WERI-Rb-1 (cell line): ENCODE measurements at regions not wholly inside any gene's neighbourhood (a gene's known extent, or its start where the extent isn't known, plus 50 kb on each side); places are given as distances from the start of the nearest gene placed in this dataset.

Source experiments
- DNase-seq: peaks from one replicate; pipeline ENCODE4 v3.0.0-alpha.2; 2020
- H3K27ac ChIP-seq: fragments of 250-450 bp; sonication (Bioruptor Pico); 2 replicates; pipeline ENCODE4 v1.5.1; 2020; ENCODE audit warnings: mild to moderate bottlenecking, moderate library complexity
- H3K27me3 ChIP-seq: fragments of 250-450 bp; sonication (Bioruptor Pico); 2 replicates; pipeline ENCODE4 v1.5.1; 2021; ENCODE audit warnings: mild to moderate bottlenecking, low read depth, moderate library complexity; ENCODE audit not compliant: insufficient read depth, severe bottlenecking
- H3K36me3 ChIP-seq: fragments of 250-450 bp; sonication (Bioruptor Pico); 2 replicates; pipeline ENCODE4 v1.5.1; 2020; ENCODE audit warnings: mild to moderate bottlenecking, moderate library complexity
- H3K4me3 ChIP-seq: 2 replicates; pipeline ENCODE4 v1.5.1; 2011; ENCODE audit warnings: low read depth, mild to moderate bottlenecking, control low read depth, low read length
- H3K9me3 ChIP-seq: fragments of 250-450 bp; sonication (Bioruptor Pico); 2 replicates; pipeline ENCODE4 v1.5.1; 2021; ENCODE audit warnings: mild to moderate bottlenecking, moderate library complexity; ENCODE audit not compliant: severe bottlenecking
- CTCF ChIP-seq: IDR thresholded peaks from 2 replicates; pipeline ENCODE4 v1.5.1; 2011; ENCODE audit warnings: low read depth, mild to moderate bottlenecking, control low read depth, inconsistent platforms, low read length

DNA sequence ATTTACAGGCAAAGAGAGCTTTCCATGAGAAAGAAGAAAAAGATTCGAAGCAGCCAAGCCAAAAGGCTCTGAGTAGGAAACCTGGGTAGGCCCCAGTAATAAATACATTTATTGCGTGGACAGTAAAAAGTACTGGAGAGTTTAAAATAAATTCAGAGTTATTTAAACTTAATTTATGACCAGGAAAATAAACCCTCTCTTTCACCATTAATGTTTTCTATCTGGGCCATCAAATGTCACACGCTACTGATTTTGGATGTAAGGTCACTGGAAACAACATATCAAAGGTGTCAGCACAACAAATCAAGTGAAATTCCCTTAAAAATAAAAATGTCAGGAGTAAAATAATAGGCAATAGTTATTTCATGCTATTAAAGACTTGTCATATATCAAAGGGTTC, 264.0 kb downstream of the SKAP2 start:
- no peak for DNase-seq
- TF ChIP-seq CTCF = no peak
- no peak overlapping the region for H3K4me3 ChIP-seq

GRCh38 chr7:26603631-26604030, 260.8 kb downstream of the SKAP2 start:
- no peaks in the 10 kb centered on the region for H3K36me3 ChIP-seq
- no peak for TF ChIP-seq CTCF
- DNase-seq = no peak
- H3K4me3 ChIP-seq = no peak overlapping the region
- H3K27ac ChIP-seq = no peak overlapping the region
- H3K27me3 ChIP-seq = no peaks in the 10 kb centered on the region
- H3K9me3 ChIP-seq = no peaks in the 10 kb centered on the region

More for the DNA sequence above, 264.0 kb downstream of the SKAP2 start:
- H3K27ac ChIP-seq = no peak overlapping the region
- no peaks in the 10 kb centered on the region for H3K27me3 ChIP-seq
- H3K36me3 ChIP-seq = no peaks in the 10 kb centered on the region
- H3K9me3 ChIP-seq = no peaks in the 10 kb centered on the region

DNA sequence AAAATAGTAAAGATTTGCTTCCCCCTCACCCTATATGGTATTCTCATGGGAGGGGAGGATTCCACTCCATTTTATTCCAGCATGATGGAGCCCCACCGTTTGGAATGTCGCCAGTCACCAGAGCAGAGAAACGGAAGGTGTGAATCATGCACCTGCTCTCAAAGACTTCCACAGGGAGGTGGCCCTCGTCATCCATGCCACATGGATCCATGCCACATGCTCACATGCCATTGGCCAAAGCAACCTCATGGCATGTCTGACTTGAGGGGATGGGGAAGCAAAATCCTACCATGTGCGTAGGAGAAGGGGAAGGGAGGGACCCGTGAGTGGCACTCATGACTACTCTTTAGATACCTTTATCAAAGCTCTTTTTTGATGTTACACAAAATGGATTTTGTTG, 256.0 kb downstream of the SKAP2 start:
- H3K4me3 ChIP-seq = no peak overlapping the region
- H3K27ac ChIP-seq = no peak overlapping the region
- no peak for TF ChIP-seq CTCF
- no peaks in the 10 kb centered on the region for H3K36me3 ChIP-seq
- H3K27me3 ChIP-seq = no peaks in the 10 kb centered on the region
- no peak for DNase-seq
- no peaks in the 10 kb centered on the region for H3K9me3 ChIP-seq

GRCh38 chr7:26609082-26609481, 255.3 kb downstream of the SKAP2 start:
- Histone ChIP-seq H3K36me3 (no peaks in the 10 kb centered on the region), H3K27me3 (no peaks in the 10 kb centered on the region), H3K9me3 (no peaks in the 10 kb centered on the region), H3K27ac (no peak overlapping the region), H3K4me3 (no peak overlapping the region)
- no peak for DNase-seq
- TF ChIP-seq CTCF = no peak

- Histone ChIP-seq H3K4me3 (no peak overlapping the region), H3K27ac (no peak overlapping the region), H3K36me3 (no peaks in the 10 kb centered on the region), H3K9me3 (no peaks in the 10 kb centered on the region), H3K27me3 (no peaks in the 10 kb centered on the region)
- no peak for DNase-seq
- no peak for TF ChIP-seq CTCF
These were observed 254.9 kb downstream of the SKAP2 start for GRCh38 chr7:26609532-26609931.

- no peak for DNase-seq
- Histone ChIP-seq H3K27me3 (no peaks in the 10 kb centered on the region), H3K9me3 (no peaks in the 10 kb centered on the region), H3K4me3 (no peak overlapping the region), H3K27ac (no peak overlapping the region), H3K36me3 (no peaks in the 10 kb centered on the region)
- no peak for TF ChIP-seq CTCF
These were observed 251.6 kb downstream of the SKAP2 start for GRCh38 chr7:26612742-26613141.
